ENCODE measurements at regions not wholly inside any gene's neighbourhood (a gene's known extent, or its start where the extent isn't known, plus 50 kb on each side); places are given as distances from the start of the nearest gene placed in this dataset.
A peak's percentile ranks its signal among the peaks of the same experiment; 100 is the strongest.

- no peak for DNase-seq (ENCODE audit: low read depth)
These were observed 84.1 kb upstream of the BARX2 start for GRCh38 chr11:129291546-129291945.

GRCh38 chr11:129290966-129291365 is 84.7 kb upstream of the BARX2 start:
- no peak for DNase-seq (ENCODE audit: low read depth)

GRCh38 chr11:129289350-129290040 is 86.2 kb upstream of the BARX2 start:
- no peak for DNase-seq (ENCODE audit: low read depth)

- no peak for DNase-seq (ENCODE audit: low read depth)
These were observed 87.7 kb upstream of the BARX2 start for GRCh38 chr11:129287920-129288319.

GRCh38 chr11:129286813-129287212 is 88.8 kb upstream of the BARX2 start:
- DNase-seq (ENCODE audit: low read depth), result no peak

- DNase-seq (ENCODE audit: low read depth), result no peak
These were observed 90.3 kb upstream of the BARX2 start for GRCh38 chr11:129285402-129285786.

- DNase-seq (ENCODE audit: low read depth), result no peak
These were observed 91.0 kb upstream of the ARHGAP32 start for GRCh38 chr11:129283141-129283540.

GRCh38 chr11:129282634-129283033 is 90.5 kb upstream of the ARHGAP32 start:
- DNase-seq (ENCODE audit: low read depth), result no peak

GRCh38 chr11:129281471-129282415 is 89.6 kb upstream of the ARHGAP32 start:
- no peak for DNase-seq (ENCODE audit: low read depth)

GRCh38 chr11:129280027-129280811 is 88.1 kb upstream of the ARHGAP32 start:
- DNase-seq (ENCODE audit: low read depth), result peak; percentile 9

GRCh38 chr11:129279326-129280026 is 87.4 kb upstream of the ARHGAP32 start:
- peak; percentile 55 for DNase-seq (ENCODE audit: low read depth)

- DNase-seq (ENCODE audit: low read depth), result no peak
These were observed 86.6 kb upstream of the ARHGAP32 start for GRCh38 chr11:129278586-129279319.

GRCh38 chr11:129277198-129277843 is 85.2 kb upstream of the ARHGAP32 start:
- DNase-seq (ENCODE audit: low read depth), result no peak

- DNase-seq (ENCODE audit: low read depth), result no peak
These were observed 83.7 kb upstream of the ARHGAP32 start for GRCh38 chr11:129275828-129276227.

GRCh38 chr11:129273944-129274711 is 82.0 kb upstream of the ARHGAP32 start:
- no peak for DNase-seq (ENCODE audit: low read depth)

GRCh38 chr11:129273322-129273721 is 81.2 kb upstream of the ARHGAP32 start:
- no peak for DNase-seq (ENCODE audit: low read depth)

- no peak for DNase-seq (ENCODE audit: low read depth)
These were observed 78.9 kb upstream of the ARHGAP32 start for GRCh38 chr11:129271030-129271429.

- no peak for DNase-seq (ENCODE audit: low read depth)
These were observed 78.3 kb upstream of the ARHGAP32 start for GRCh38 chr11:129270446-129270845.

- no peak for DNase-seq (ENCODE audit: low read depth)
These were observed 76.2 kb upstream of the ARHGAP32 start for GRCh38 chr11:129268371-129268770.

GRCh38 chr11:129267716-129268115 is 75.6 kb upstream of the ARHGAP32 start:
- DNase-seq (ENCODE audit: low read depth), result no peak

All from stimulated activated CD8-positive, alpha-beta memory T cell treated with anti-CD3 and anti-CD28 coated beads, Interleukin-4, amount 100 ng/mL, for 24 hours (primary cell).